HAP-1 (cell line): ENCODE measurements at regions not wholly inside any gene's neighbourhood (a gene's known extent, or its start where the extent isn't known, plus 50 kb on each side); places are given as distances from the start of the nearest gene placed in this dataset.

Source experiments
- DNase-seq, 2 experiments: peaks; one replicate each; pipeline ENCODE4 v3.0.0-alpha.2; 2016 to 2020; ENCODE audit warnings: low spot score in 2 of 2
- H3K27me3 ChIP-seq: fragments of 250-450 bp; sonication (Bioruptor Pico); 2 replicates; pipeline ENCODE4 v1.5.1; 2020; ENCODE audit warnings: low read depth, mild to moderate bottlenecking, moderate library complexity
- H3K36me3 ChIP-seq: fragments of 250-450 bp; sonication (Bioruptor Pico); replicated peaks from 2 replicates; pipeline ENCODE4 v1.5.1; 2020; ENCODE audit warnings: mild to moderate bottlenecking
- H3K4me1 ChIP-seq: fragments of 250-450 bp; sonication (Bioruptor Pico); 2 replicates; pipeline ENCODE4 v1.5.1; 2020; ENCODE audit warnings: mild to moderate bottlenecking
- H3K4me3 ChIP-seq: fragments of 250-450 bp; sonication (Bioruptor Pico); 2 replicates; pipeline ENCODE4 v1.5.1; 2020; ENCODE audit warnings: mild to moderate bottlenecking, moderate library complexity
- H3K9me3 ChIP-seq: fragments of 250-450 bp; sonication (Bioruptor Pico); 2 replicates; pipeline ENCODE4 v1.5.1; 2020; ENCODE audit warnings: mild to moderate bottlenecking, moderate library complexity
- in situ Hi-C: fragments of 300-500 bp; cut with MboI; formaldehyde crosslinking; loops from 3 replicates; pipeline ENCODE4 v1.14.3; 2020; ENCODE audit warnings: low sequenced_read_pairs, inconsistent platforms, mixed read lengths

DNA sequence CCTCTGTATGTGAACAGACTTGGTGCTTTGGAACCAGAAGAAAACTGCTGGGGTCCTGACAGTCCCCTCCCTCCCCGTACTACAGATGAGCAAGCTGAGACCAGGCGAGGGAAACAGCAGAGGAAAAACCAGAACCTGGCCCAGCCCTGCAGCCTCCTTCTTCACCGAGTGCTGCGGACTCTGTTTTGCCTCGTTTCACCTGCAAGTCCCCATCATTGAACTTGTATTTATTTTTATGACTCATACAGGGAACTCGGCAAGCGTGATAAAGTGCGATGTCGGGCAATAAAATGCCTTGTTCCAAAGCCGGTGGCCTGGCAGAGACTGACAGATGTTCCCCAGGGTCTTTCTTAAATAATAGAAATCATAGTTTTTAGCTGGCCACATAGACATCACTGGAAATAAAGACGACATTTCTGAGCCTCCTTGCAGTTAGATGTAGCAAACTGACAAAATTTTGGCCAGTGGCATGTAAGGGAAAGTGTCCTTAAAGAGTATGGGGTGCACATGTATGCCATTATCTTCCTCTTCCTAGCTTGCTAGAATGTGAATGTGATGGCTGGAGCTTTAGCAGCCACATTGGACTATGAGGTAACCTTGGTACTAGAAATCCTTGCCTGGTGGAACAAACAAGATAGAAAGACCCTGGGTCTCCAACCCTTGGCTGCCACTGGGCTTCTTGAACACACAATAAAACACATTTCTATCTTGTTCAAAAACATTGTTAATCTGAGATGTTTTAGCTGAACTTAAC, 128.6 kb downstream of the IRF8 start:
- in situ Hi-C loops: no loop called here
- Histone ChIP-seq H3K27me3 (peaks cover 16% of the 10 kb centered on the region), H3K4me1 (no peaks in the 10 kb centered on the region), H3K9me3 (peaks cover 8% of the 10 kb centered on the region; the same call in 1 of the 2 replicates), H3K36me3 (no peaks in the 10 kb centered on the region), H3K4me3 (no peak overlapping the region)
- no peak for DNase-seq

DNA sequence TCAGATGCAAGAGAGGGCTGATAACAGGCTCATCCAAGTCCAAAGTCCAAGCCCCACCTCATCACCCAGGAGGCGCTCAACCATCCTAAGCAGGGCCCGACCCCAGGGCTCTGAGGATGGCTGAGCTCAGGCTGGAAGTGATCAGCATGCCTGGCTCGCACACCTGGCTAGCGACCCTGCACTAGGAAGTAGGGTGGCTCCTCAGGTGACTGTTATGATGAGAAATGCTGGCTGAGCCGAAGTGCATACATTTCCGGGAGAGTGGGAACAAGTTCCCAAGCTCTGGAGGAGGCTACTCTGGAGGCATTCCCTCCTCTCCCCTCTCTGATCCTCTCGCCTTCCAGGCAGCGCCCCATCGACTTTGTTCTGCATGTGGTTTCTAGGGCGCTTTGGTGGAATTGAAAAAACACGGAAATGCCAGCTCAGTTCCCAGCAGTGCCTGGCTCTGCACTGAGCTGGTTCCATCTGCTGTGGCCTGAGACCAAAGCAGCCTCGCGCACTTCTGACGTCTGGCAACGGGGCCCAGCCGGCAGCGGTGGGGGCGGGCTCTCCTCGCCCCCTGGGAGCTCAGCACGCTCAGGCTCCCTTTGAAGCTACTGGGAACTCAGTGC, 130.3 kb downstream of the IRF8 start:
- Histone ChIP-seq H3K4me1 (no peaks in the 10 kb centered on the region), H3K9me3 (peaks cover 5% of the 10 kb centered on the region; the same call in 1 of the 2 replicates), H3K4me3 (no peak overlapping the region), H3K36me3 (no peaks in the 10 kb centered on the region), H3K27me3 (peaks cover 16% of the 10 kb centered on the region)
- DNase-seq: no peak
- in situ Hi-C loops: no loop called here

DNA sequence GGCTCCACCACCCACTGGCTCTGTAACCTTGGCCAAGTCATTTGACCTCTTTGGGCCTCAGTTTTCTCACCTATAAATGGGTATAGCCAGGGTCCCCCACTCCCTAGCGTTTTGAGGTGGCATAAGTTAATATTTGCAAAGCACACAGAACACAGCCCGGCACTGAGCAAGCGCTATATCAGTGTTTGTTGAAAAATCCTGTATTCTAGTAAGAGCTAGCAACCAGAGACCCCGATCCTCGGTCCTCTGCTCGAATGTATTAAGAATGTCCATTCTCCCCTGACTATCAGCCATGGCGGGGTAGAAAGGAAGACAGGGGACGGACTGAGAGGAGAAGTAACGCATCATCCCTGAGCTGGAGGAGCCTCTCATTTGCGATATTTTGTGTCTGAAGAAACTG, 131.2 kb downstream of the IRF8 start:
- Histone ChIP-seq H3K4me1 (no peaks in the 10 kb centered on the region), H3K9me3 (no peaks in the 10 kb centered on the region), H3K36me3 (no peaks in the 10 kb centered on the region), H3K27me3 (peaks cover 16% of the 10 kb centered on the region), H3K4me3 (no peak overlapping the region)
- no peak for DNase-seq
- in situ Hi-C loops: no loop called here

DNA sequence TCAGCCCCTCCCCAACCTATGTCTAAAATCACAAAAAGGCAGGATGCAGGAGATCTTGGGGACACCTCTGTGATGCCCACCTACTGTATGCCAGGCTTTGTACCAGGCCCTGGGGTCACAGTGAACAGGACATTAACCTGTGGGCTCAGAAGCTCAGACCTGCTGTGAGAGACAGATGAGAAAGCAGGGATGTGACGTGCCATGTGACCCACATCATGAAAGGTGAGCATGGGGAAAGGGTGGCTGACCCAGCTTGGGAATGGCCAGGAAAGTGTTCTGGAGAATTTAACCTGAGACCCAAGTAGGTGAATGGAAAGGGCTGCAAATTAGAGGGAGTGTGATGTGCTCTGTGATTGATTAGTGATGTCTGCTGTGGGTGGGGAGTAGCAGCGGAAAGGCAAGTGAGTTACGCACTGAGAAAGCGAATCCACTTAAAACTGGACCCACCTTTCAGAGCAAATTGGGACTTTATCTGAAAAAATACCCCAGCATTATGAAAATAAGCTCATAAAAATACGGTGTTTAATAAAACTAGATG, 132.2 kb downstream of the IRF8 start:
- peaks cover 16% of the 10 kb centered on the region for H3K27me3 ChIP-seq
- H3K4me1 ChIP-seq: no peaks in the 10 kb centered on the region
- H3K9me3 ChIP-seq: no peaks in the 10 kb centered on the region
- no peak overlapping the region for H3K4me3 ChIP-seq
- H3K36me3 ChIP-seq: no peaks in the 10 kb centered on the region
- in situ Hi-C loops: no loop called here
- DNase-seq: no peak

DNA sequence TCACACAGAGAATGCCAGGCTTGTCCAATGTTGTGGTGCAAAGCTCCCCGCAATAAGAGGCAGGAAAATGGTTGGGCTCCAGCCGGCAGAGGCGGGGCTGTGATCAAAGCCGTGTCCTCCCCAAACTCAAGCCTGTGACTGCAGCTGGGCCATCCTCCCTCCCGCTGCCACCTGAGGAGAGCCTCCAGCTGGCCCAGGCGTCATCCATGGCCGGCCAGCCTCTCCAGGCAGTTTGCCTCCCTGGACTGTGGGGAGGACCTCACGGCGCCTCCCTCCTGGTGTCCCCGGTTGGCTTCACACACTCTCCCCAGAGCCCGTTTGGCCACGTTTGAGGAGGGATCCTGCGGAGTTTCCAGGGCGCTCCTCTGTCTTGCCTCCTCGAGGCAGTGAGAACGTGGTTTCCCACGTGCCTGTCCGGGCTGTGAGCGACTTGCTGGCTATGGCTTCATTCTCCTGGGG, 134.1 kb downstream of the IRF8 start:
- in situ Hi-C loops: no loop called here
- DNase-seq: no peak

DNA sequence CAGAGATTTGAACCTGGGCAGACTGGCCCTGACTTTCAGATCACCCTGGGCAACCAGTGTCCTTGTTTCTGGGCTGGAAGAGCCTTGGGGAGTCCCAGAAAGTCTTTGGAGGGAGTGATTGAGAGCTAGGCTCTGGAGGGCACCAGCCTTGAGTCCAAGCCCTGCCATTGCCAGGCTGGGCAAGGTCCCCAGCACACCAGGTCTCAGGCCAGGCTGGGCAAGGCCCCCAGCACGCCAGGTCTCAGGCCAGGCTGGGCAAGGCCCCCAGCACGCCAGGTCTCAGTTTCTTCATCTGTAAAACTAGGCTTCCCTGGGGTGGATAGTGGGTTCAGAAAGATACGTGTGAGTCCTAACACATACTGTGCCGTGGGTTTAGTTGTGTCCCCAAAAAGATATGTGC, 135.0 kb downstream of the IRF8 start:
- Histone ChIP-seq H3K27me3 (peaks cover 13% of the 10 kb centered on the region), H3K4me1 (no peaks in the 10 kb centered on the region), H3K9me3 (no peaks in the 10 kb centered on the region), H3K4me3 (no peak overlapping the region), H3K36me3 (no peaks in the 10 kb centered on the region)
- no peak for DNase-seq
- in situ Hi-C loops: no loop called here

More for the DNA sequence above, 134.1 kb downstream of the IRF8 start:
- no peak overlapping the region for H3K4me3 ChIP-seq
- no peaks in the 10 kb centered on the region for H3K9me3 ChIP-seq
- H3K36me3 ChIP-seq: no peaks in the 10 kb centered on the region
- peaks cover 14% of the 10 kb centered on the region for H3K27me3 ChIP-seq
- H3K4me1 ChIP-seq: no peaks in the 10 kb centered on the region

DNA sequence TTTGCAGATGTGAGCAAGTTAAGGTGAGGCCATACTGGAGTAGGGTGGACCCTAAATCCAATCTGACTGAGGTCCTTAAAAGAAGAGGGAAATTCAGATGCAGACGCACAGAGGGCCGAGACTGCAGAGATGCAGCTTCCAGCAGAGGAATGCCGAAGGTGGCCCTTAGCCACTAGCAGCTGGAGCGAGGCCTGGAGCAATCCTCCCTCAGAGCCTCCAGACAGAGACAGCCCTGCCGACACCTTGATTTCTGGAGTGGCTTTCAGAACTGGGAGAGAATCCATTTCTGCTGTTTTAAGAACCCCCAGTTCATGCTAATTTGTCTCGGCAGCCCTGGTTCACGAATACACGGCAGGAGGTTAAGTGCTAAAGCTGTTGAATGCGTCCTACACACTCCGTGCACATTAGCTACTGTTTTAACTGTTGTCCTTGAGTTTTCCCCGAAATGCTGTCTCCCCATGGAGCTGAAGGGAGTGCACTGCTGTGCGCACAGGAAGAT, 135.5 kb downstream of the IRF8 start:
- no peaks in the 10 kb centered on the region for H3K9me3 ChIP-seq
- H3K4me3 ChIP-seq: no peak overlapping the region
- in situ Hi-C loops: no loop called here
- DNase-seq: no peak
- peaks cover 10% of the 10 kb centered on the region for H3K27me3 ChIP-seq
- H3K36me3 ChIP-seq: no peaks in the 10 kb centered on the region
- no peaks in the 10 kb centered on the region for H3K4me1 ChIP-seq

DNA sequence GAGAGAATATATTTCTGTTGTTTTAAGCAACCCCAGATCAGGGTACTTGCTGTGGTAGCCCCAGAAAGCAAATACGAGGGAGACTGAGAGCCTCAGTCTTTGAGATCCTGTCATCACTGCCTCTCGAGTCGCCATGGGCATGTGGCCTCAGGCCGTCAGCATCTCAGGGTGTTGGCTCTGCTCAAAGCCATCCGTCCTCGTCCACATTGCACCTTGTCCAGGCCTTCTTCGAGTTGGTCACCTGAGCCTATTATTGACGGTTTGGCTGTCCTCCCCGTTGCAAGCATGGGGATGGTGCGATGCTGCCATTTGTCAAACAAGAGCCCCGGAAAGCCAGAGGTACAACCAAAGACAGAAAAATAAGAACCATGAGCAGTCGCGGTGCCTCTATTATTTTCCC, 136.9 kb downstream of the IRF8 start:
- in situ Hi-C loops: no loop called here
- Histone ChIP-seq H3K9me3 (no peaks in the 10 kb centered on the region), H3K4me3 (no peak overlapping the region), H3K4me1 (no peaks in the 10 kb centered on the region), H3K36me3 (no peaks in the 10 kb centered on the region), H3K27me3 (no peaks in the 10 kb centered on the region)
- DNase-seq: no peak

DNA sequence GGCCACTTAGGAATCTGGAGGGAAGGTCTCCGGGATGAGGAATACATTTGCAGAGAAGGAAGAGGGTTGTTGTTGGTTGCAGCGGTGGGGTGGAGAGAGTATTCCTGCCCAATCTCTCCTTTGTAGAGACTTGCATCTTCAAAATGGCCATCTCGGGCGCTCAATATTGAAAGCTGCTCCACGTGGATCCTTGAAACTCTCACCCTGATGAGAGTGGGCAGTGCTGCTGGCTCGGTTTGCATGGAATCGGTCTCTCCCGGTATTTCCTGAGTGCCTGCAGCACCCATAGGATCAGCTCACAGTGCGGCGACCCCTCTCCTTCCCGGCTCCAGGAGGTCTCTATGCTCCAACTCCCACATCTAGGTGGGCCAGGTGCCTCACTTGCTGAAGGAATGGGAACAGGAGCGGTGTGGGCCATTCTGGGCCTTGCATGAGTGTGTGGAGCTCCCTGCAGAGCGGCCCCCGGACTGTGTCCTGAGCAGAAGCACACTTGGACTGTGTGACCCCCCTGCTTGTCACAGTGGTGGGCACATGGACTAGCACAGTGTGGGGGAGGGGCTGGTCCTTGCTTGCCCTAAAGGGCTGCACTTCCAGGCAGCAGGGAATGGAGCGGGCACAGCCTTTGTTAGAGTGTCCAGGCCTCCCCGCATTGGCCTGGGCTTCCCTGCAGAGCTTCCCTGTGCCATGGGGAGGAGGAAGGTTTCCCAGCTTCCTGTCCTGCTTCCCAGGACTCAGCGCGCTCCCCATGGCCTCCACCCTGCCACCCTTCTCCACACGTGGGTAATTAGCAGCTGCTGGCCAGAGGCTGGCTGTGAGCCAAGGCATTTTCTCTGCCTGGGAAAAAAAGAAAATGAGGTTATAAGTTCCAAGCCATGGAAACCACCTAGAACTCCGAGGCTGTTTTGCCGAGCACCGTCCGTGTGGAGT, 139.3 kb downstream of the IRF8 start:
- no peaks in the 10 kb centered on the region for H3K9me3 ChIP-seq
- DNase-seq: no peak
- in situ Hi-C loops: no loop called here

DNA sequence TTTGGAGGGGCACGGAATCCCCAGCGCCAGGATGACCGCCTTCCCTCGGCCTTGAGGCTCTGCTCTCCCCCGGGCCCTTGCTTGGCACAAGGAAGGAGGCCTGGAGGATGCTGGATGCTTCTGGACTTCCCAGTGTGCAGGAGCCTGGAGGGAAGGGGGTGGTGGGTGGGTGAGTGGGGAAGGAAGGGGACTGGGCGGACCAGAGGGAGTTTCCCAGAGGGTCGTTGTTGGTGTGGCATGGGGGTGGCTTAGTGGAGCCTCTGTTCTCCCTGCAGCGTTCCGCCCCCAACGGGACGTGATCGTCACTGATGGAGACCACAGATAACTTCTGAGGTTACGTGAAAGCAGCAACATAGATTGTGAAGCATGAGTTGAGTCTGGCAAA, 140.0 kb downstream of the IRF8 start:
- DNase-seq: no peak
- no peak overlapping the region for H3K4me3 ChIP-seq
- in situ Hi-C loops: no loop called here
- H3K9me3 ChIP-seq: no peaks in the 10 kb centered on the region
- H3K27me3 ChIP-seq: no peaks in the 10 kb centered on the region; the same call in 1 of the 2 replicates
- no peaks in the 10 kb centered on the region for H3K36me3 ChIP-seq
- no peaks in the 10 kb centered on the region for H3K4me1 ChIP-seq

More for the DNA sequence above, 139.3 kb downstream of the IRF8 start:
- Histone ChIP-seq H3K27me3 (no peaks in the 10 kb centered on the region; the same call in 1 of the 2 replicates), H3K4me1 (no peaks in the 10 kb centered on the region), H3K4me3 (no peak overlapping the region), H3K36me3 (no peaks in the 10 kb centered on the region)

DNA sequence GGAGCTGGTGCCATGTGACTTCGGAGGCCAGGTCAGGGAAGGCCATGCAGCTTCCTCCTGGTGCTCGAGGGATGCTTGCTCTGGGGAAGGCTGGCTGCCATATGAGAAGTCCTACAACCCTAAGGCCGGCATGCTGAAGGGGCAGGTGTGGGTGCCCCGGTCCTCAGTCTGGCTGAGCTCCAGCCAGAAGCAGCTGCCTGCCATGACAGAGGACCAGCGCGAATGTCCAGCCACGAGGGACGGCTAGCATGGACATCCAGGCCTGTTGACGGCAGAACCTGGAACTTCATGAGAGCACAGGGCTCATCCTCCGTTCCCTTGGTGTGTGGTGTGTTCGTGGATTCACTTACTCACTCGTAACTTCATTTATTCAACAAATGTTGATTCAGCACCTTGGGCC, 140.6 kb downstream of the IRF8 start:
- Histone ChIP-seq H3K9me3 (no peaks in the 10 kb centered on the region), H3K4me3 (no peak overlapping the region), H3K36me3 (no peaks in the 10 kb centered on the region), H3K27me3 (no peaks in the 10 kb centered on the region; the same call in 1 of the 2 replicates), H3K4me1 (no peaks in the 10 kb centered on the region)
- DNase-seq: no peak
- in situ Hi-C loops: no loop called here

DNA sequence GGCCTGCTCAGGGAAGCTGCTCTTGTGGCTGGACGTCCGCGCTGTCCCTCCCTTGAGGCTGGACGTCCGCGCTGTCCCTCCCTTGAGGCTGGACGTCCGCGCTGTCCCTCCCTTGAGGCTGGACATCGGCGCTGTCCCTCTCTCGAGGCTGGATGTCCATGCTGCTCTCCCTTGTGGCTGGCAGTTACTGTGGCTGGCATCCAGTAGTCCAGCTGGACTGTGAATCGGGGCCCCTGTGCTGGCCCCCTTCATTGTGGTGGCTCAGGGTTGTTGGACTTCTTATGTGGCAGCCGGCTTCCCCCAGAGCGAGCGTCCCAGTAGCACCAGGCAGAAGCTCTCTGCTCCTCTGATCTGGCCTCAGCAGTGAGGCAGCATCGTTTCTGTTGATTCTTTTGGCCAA, 141.5 kb downstream of the IRF8 start:
- in situ Hi-C loops: no loop called here
- no peaks in the 10 kb centered on the region; the same call in 1 of the 2 replicates for H3K27me3 ChIP-seq
- H3K4me3 ChIP-seq: no peak overlapping the region
- no peaks in the 10 kb centered on the region for H3K4me1 ChIP-seq
- no peaks in the 10 kb centered on the region for H3K36me3 ChIP-seq
- no peak for DNase-seq
- no peaks in the 10 kb centered on the region for H3K9me3 ChIP-seq

DNA sequence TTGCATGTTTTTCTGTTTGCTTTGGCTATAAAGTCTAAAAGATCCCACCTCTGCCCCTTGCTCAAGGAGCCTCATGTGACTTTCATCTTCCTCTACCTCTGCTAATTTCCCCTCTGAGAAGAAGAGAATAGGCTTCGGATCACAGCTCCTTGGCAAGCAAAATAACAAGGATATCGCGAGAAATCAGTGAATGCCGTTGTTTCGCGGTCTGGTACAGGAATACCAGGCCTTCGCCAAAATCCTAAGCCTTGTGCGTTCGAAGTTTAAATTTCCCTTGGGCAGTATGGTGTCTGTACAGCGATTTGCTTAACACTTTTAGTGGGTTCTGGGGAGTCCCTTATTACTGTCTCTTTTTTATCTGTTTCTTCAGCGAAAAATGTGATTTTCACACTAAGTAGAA, 142.3 kb downstream of the IRF8 start:
- no peaks in the 10 kb centered on the region for H3K36me3 ChIP-seq
- no peaks in the 10 kb centered on the region; the same call in 1 of the 2 replicates for H3K27me3 ChIP-seq
- H3K4me1 ChIP-seq: no peaks in the 10 kb centered on the region
- DNase-seq: no peak
- H3K9me3 ChIP-seq: no peaks in the 10 kb centered on the region
- H3K4me3 ChIP-seq: no peak overlapping the region
- in situ Hi-C loops: no loop called here
